HG03565 (cell line): ENCODE measurements at regions not wholly inside any gene's neighbourhood (a gene's known extent, or its start where the extent isn't known, plus 50 kb on each side); places are given as distances from the start of the nearest gene placed in this dataset.

Experiments used
- ATAC-seq: cut with Tn5 transposase; IDR thresholded peaks from one replicate; pipeline ENCODE4 v1.9.1; 2021; ENCODE audit warnings: mild to moderate bottlenecking, moderate library complexity; ENCODE audit not compliant: unreplicated experiment

DNA sequence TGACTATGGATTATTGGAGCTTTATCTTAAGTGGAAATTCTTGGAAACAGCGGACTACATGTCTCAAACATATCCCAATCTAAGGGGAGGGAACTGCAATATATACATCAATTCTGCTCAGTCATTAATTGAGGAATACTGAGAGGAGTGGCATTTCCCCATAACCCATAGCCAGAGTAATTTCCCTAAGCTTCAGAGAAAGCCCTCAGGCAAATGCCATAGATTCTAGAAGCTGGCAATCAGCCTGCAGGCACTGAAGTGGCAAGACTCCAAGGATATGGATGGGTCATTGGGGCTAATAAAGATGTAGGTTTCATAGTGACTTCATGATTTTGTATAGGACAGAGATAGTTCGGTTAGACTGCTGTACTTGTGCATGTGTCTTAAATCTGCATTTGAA lies 1960.5 kb upstream of the PIK3C3 start:
- no peak for ATAC-seq

DNA sequence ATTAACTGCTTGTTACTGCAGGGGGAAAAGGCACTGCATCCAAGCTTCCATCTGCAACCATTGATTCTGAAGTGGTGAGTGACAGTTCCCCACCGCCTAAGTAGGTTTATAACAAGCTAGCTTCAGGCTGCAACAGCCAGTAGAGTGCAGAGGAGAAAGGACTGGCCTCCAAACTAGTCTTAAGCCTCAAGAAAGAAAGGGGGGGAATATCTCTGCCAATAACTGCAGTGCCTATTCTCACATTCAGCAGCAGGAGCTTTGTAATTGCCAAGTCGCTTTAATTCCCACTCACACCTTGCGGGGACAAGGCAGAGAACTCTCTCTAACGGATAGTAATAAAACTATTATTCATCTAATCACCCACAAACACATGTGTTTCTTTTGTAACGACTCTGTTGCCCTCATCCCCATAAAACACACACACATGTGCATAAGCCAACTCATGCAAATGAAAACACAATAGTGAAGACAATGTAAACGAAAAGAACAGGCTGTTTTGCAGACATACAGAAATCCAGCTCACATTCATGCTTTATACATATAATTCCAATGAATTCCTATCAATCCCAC lies 1963.3 kb upstream of the PIK3C3 start:
- no peak for ATAC-seq

DNA sequence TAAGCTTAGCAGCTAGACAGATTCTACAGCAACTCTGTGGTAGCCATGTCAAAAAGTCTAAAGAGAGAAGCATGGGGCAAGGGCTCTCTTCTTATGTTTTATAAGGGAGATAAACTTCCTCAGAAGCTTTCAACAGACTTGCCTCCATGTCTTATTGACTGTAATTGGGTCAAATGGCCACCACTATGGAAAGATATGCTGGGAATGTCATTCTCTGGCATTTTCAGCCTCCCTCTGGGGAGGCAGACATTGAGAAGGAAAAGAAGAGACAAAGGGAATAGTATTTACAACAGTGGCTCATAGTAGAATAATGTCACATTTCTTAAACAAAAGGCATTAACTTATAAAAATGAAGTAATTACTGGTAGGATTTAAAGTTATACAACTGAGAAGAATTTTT lies 1964.5 kb upstream of the PIK3C3 start:
- no peak for ATAC-seq

DNA sequence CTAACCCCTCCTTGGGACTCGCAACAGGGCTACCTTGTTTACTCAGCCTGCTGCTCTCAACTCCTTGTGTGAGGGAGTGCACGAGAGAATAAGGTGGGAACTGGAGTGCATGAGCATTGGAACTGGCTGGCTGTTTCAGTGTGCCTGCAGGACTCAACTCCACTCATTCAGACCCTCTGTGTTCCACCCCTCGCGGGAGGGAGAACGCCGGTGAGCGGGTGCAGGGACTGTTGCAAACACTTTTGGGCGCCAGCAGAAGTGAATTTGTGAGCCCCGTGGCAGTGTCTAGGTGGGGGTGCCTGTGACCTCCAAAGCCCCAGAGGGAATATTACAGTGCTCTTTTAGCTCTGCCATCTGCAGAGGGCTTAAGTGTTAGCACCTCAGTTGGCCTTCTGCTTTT lies 1978.3 kb upstream of the PIK3C3 start:
- ATAC-seq = no peak

DNA sequence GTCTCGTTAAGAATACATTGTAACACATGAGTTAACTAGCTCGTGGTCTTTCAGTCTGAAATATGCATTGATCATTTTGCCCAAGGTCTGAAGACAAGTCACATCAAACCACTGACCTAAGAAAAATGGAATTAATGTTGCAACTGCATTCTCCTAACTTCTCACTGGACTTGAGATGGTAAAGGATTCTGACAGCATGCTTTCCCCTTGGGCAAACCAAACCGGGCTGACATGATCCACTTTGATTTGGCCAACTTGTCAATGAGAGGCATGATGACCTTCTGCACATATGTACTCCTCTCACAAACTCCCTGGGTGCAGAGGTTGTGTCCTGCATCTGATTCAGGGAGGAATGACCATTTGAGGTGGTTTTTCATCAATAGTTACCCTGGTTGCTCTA lies 1982.5 kb upstream of the PIK3C3 start:
- no peak for ATAC-seq

DNA sequence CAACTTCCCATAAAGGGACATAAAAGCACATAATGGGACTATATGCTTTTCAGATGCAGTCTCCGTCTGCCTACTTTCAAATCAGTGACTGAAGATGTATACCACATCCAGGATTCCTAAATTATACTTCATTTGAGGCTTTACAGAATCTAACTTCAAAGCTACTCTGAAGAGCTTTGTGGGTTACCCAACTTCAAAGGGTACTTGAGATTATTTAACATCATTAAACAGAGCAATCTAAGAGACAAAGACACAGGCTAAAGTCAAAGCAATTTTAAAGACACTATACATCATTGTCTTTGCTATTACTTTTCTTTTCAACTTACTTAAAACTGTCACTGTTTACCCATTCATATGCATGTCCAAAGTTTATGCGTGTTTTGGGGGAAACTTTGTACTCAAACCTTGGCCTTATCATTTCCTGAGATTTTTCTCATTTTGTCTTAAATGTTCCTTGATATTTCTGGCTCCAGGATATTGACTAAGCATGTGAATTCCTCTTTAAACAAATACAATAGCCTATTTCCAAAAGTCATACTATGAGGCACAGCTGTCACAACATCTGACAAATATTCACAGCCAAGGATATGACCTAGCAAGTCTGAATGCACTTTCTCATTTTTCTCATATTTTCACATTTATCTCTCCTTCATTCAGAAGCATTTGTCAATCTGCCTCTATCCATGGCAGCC lies 1985.1 kb upstream of the PIK3C3 start:
- ATAC-seq = no peak

DNA sequence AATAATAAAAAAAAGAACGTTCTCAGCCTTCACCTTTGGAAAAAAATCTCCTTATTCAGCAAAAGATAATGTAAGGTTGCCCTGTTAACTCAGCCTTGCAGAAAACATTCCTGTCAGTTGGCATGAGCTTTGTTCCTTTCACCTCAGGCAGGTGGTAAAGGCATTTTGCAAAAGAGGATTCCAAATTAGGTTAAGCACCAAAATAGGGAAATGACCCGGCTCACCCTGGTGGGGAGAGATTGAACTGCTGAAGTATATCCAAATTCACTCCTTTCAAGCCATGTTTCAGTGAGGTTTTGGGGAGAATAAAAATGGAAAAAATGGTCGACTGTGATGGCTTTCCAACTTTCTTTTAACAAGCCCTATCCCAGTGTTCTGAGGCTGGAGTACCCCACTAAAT lies 1988.8 kb upstream of the PIK3C3 start:
- no peak for ATAC-seq

DNA sequence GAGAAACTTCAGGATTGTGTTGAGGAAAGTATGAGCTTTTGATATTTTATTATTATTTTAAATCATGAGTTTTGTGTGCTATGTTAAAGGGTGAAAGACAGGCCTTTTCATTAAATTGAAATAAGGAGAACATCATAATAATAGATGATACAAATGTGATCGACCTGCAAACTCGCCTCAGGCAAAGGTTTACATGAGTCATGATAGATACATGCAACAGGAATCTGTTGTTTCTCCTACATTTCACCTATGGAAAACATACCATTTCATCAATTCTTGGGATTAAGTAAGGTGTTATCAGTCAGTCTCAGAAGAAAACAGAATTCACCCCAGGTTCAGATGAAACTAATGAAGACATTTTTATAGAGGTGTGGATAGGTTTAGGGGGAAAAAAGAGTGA lies 1992.5 kb upstream of the PIK3C3 start:
- no peak for ATAC-seq

DNA sequence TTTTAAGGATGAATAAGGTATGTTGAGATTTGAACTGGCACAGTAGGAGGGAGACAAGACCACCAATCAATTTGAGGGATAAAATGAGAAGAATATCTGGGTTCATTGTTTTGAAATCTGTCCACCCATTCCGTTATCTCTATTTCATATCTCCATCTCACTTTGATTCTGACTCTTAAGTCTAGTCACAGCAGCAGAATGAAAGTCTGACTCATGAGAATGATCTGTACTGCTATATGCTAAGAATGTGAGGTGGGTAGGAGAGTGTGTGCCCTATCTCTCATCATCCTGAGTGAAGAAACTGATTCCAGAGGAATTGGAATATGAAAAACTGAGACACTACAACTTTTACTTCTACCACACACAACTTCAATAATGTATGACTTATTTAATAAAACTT lies 1994.5 kb upstream of the PIK3C3 start:
- ATAC-seq = no peak

DNA sequence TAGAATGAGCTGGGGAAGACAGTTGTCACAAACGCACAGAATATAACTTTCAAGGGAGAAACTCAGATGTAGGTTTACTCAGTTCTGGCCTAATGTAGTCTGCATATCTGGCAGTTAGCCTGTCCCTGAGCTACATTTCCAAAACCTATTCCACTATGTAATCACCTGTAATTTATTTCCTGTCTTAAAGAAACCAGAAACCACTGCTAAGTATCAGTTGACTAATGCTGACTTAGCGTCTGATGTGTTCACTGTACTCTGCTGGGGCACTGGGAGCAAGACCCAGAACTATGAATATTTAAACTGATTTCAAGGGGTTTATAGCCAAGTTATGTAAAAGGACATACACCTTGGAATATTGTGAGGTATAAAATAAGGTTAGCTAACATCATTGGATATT lies 1995.2 kb upstream of the PIK3C3 start:
- no peak for ATAC-seq

DNA sequence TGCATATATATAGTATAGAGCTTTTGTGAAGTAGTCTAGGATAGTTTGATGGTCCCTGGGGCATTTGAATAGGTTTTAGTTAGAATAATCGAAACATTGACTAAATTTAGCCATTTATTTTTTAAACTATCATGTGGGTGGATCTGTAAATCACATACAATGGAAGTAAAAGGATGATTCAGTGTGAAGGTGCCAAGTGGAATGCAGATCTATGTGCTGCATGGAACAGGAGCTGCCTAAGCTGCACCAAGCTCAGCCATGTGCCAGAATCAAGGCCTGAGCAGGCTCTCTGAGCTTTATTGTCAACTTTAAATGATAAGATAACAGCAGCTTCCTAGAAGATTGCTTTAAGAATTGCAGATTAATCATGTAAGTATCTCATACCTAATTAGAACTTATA lies 1996.2 kb upstream of the PIK3C3 start:
- ATAC-seq = no peak

DNA sequence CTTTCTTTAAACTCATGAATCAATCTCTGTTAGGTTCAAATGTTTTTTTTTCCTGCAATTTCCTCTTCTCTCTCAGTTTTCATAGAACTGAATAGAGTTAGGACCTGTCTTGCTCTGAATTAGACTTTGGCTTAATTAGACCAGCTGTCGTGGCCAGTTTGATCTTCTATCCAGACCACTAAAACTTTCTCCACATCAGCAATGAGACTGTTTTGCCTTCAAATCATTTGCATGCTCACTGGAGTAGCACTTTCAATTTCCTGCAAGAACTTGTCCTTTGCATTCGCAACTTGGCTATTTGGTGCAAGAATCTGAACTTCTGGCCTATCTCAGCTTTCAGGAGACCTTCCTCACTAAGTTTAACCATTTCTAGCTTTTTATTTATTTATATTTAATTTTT lies 2002.2 kb upstream of the PIK3C3 start:
- ATAC-seq = no peak

DNA sequence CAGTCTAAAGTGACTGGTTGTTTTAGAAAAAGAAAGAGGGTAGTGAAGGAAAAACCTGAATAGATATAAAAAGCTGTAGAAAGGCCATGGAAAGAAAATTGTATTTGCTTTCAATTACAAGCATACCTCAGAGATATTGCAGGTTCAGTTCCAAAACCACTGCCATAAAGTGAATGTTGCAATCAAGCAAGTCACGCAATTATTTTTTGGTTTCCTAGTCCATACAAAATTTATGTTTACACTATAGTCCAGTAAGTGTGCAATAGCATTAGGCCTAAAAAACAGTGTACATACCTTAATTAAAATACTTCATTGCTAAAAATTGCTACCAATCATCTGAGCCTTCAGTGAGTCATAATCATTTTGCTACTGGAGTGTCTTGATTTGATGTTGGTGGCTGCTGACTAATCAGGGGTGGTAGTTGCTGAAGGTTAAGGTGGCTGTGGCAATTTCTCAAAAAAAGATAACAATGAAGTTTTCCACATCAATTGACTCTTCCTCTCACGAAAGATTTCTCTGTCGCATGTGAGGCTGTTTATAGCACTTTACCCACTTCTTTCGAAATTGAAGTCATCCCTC lies 2003.8 kb upstream of the PIK3C3 start:
- ATAC-seq = no peak

DNA sequence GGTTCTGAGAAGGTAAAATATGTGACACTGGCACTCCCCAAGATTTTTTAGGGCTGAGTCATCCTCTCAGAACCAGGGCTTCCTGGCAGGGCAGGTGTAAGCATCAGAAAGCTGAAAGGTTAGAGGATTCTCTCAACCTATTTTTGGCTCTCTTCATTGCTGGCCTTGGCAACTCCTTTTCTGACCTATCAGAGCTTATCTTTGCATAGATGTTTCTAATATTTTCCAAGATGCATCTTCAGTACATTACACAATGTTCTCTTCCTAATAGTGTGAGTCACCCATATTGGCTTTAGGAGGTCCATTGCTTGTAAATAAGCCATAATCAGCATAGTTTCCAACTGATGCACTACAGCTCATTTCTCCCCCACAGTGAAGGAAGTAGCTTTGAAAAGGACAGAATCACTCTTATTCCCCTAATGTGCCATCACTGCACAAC lies 2008.4 kb upstream of the PIK3C3 start:
- no peak for ATAC-seq

DNA sequence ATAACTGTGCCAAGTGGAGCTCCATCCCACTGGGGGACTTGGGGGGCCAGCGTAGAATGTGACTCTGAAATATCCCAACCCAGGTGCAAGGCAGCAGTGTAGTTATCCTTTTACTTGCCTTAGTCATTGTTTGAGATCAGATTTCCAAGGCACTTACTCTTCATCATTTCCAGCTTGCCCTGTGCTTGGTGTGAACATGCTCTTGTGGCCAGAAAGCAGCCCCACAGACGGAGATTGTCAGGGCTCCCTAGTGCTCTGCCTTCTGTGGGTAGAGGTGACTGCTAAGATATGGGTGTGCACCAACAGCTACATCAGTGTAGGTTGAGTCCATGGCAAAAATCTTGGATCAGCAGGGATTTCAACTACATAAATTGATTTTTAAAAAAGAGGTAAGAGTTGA lies 2010.0 kb upstream of the PIK3C3 start:
- no peak for ATAC-seq

DNA sequence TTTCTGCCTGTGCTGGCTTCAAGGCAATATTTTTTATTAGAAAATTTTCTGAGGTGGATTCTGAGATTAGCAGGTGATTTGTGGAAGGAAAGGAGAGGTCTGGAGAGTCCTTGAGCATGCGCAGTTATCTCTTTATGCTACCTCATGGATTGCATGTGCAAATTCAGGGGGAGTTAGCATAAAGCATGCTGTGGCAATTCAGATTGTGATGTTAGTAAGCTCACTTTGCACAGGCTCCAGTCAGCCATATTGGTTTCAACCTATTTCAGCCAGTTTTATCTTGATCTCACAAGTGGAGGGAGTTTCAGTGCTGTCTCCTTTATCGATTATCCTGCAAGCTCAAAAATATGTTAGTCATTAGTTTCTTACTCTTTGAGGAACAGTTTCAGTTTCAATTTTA lies 2012.3 kb upstream of the PIK3C3 start:
- ATAC-seq = no peak

DNA sequence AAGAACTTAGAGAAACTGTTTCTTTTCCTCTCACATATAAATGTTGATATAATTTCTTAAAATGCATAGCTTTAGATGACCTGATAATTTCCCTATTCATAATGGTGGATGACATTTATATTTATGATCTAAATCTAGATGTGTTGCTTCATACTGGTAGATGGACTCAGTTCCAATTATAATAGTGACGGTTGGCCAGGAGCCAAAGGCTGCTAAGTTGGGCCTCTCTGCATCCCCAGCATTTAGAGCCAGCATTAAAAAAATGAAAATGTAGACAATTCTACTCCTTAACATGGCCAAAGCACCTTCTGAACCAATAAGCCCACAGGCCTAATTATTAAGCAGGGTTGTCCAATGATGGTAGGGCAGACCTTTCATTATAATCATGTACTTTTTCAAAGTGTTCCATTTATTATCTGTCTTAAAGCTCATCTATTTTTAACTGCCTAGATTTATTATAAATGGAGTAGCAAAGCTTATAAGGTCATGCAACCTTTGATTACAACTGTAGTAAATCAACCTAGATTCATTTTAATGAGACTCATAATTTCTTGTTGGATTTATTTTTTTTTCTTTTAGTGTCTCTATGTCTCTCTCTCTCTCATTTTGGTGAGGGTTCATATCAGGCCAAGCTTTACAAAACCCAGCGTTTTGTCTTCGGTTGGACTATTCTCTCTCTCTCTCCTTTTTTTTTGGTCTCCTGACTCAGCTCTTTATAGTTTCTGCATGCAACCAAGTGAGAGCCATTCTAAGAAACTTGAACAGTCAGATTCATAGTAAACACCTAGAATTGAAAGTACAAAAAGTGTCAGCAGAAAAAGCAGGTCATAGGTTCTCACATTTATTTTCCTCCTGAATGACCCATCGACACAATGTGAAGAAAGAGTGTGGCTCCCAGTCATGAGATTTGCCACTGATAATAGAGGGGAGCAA lies 2016.1 kb upstream of the PIK3C3 start:
- ATAC-seq = no peak

DNA sequence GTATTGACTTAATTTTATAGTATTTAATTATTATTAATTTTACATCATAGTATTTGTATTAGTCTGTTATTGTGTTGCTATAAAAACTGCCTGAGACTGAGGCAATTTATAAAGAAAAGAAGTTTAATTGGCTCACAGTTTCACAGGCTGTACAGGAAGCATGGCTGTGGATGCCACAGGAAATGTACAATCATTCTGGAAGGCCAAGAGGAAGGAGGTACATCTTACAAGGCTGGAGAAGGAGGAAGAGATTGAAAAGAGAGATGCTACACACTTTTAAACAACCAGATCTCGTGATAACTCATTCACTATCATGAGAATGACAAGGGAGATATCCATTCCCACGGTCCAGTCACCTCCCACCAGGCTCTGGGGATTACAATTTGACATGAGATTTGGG lies 2019.4 kb upstream of the PIK3C3 start:
- ATAC-seq = no peak

DNA sequence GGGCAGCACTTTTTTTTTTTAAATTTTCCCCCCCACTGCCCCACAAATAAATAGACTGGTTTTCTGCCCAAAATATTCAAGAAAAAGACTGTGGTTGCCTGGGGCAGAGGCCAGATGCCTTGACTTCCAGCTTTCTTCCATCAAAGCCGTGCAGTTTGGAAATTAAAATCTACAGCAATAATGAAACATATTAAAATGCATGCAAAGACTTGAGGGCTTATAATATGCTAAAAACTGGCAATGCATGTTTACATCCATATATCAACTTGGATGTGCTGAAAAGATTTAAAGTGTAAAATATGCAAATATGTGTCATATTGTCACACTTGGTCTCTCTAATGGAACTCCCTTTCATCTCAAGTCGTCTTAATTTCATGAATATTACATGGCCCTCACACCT lies 2036.2 kb upstream of the PIK3C3 start:
- ATAC-seq = no peak

DNA sequence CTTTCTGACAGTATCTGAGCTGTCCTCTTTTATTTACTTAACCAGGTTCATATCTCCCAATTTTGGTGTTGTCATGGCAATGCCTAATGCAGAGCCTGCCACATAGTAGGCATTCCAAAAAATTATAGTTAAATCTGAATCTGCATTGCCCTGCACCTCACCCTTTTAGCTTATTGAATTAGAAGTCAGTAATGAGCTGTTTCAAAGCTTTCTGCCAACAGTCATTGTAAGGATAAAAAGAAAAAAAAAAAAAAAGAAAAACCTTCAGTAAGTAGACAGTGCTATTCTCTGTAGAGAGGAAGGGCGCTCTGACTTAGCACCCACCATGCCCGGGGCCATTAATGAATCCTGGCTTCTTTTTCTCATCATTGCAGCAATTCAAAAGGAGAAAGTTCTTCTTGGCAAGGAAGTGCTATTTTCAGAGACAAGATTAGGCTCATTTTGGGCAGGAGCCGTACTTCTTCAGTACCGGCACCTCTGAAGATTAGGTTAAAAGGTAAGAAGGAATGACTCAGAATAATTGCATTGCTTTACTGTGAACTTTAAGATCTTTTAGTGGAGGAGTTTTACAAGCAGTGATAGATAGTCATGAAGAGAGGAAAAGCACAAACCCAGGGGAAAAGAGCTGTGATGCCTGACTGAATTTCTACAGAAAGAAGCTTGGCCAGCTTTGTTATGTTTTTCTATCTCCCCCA lies 2041.2 kb upstream of the PIK3C3 start:
- no peak for ATAC-seq

DNA sequence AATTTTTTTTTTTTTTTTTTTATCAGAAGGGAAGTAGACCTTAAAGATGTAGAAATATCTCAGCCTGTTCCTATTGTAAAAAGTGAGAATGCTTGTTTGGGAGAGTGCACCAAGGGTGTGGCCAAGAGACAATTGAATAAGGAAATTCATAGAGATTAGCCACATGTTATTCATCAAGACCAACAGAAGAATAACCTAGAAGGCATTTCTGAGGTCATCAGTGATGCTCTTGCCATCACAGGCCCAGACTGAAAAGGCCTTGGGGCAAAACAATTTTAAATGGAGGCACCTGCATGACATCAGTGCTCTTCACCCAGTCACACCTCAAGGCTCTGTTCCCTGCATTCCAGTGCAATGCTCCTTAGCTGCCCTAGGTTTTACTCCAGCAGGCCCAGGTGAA lies 2043.3 kb upstream of the PIK3C3 start:
- ATAC-seq = no peak
